ENCODE measurements at regions not wholly inside any gene's neighbourhood (a gene's known extent, or its start where the extent isn't known, plus 50 kb on each side); places are given as distances from the start of the nearest gene placed in this dataset.

DNA sequence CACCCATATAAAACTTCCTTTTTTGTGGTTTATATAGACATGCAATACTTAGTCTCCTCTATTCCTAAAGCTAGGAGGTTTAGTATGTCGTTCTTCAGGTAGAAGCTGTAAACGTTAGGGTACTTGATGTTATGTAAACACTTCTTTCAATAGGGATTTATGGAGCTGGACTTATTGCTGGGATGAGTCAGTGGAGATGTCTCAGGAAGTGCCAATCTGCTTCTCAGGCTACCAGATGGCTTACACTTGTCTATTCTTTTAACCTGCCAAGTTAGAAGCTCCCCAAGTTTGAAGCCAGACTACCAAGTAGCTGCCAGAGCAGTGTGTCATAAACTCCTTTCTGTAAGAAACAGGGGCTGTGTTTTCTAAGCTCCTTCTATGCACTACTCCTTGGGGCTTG, 756.5 kb upstream of the LRRTM1 start:
- H3K9me3 ChIP-seq (ENCODE audit: control insufficient read depth, insufficient read depth, low read length): peaks cover 3% of the 10 kb centered on the region; the same call in 1 of the 2 replicates
- H4K20me1 ChIP-seq (ENCODE audit: control insufficient read depth, insufficient read depth, low read depth, low read length): no peaks in the 10 kb centered on the region
- no peak overlapping the region for H3K4me2 ChIP-seq (ENCODE audit: low read length)
- H3K27me3 ChIP-seq (ENCODE audit: control insufficient read depth, low read length): no peaks in the 10 kb centered on the region
- no peaks in the 10 kb centered on the region for H3K4me1 ChIP-seq (ENCODE audit: control insufficient read depth, low read length)
- H3K27ac ChIP-seq (ENCODE audit: low read depth, low read length): no peak overlapping the region
- H3K79me2 ChIP-seq (ENCODE audit: control insufficient read depth, low read length): no peaks in the 10 kb centered on the region
- no peaks in the 10 kb centered on the region for H3F3A ChIP-seq (ENCODE audit: control insufficient read depth, insufficient read depth)
- H3K4me3 ChIP-seq (ENCODE audit: low read length): no peak overlapping the region
- H3K36me3 ChIP-seq (ENCODE audit: control insufficient read depth, low read length): no peaks in the 10 kb centered on the region
- H3K9me2 ChIP-seq (replicated peaks; ENCODE audit: control insufficient read depth, low read length): no peaks in the 10 kb centered on the region
- no peak for TF ChIP-seq EZH2phosphoT487 (IDR thresholded peaks at IDR 0.05; ENCODE audit: borderline replicate concordance, low read length)
- TF ChIP-seq, protein P1, sequence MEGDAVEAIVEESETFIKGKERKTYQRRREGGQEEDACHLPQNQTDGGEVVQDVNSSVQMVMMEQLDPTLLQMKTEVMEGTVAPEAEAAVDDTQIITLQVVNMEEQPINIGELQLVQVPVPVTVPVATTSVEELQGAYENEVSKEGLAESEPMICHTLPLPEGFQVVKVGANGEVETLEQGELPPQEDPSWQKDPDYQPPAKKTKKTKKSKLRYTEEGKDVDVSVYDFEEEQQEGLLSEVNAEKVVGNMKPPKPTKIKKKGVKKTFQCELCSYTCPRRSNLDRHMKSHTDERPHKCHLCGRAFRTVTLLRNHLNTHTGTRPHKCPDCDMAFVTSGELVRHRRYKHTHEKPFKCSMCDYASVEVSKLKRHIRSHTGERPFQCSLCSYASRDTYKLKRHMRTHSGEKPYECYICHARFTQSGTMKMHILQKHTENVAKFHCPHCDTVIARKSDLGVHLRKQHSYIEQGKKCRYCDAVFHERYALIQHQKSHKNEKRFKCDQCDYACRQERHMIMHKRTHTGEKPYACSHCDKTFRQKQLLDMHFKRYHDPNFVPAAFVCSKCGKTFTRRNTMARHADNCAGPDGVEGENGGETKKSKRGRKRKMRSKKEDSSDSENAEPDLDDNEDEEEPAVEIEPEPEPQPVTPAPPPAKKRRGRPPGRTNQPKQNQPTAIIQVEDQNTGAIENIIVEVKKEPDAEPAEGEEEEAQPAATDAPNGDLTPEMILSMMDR (IDR thresholded peaks at IDR 0.05; ENCODE audit: low read depth, low read length, poor library complexity, severe bottlenecking): no peak

DNA sequence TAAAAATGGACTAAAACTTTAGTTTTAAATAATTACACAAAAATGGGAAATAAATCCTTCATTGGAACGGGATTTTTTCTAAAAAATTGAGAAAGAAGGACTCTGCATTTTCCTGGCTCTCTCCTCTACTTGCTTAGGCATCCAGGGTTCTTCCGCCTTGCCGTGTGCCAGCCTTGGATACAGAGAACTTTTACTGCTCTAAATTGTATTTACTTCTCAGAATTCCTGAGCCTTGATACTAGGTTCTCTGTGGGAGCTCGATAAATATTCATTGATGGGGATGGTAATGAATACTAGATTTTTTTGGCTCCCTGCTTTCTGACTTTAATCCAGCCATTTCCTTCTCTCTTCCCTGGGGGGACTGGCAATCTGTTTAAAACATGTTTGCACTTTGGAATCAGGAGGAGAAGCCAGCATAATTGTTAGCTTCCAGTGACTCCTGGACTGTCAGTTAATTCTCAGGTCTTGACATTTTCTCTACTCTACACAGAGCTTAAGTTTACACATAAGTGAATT, 746.1 kb upstream of the LRRTM1 start:
- Histone ChIP-seq H3K9me2 (replicated peaks; ENCODE audit: control insufficient read depth, low read length) (no peaks in the 10 kb centered on the region), H3K9me3 (ENCODE audit: control insufficient read depth, insufficient read depth, low read length) (no peaks in the 10 kb centered on the region), H3K27ac (ENCODE audit: low read depth, low read length) (no peak overlapping the region), H3F3A (ENCODE audit: control insufficient read depth, insufficient read depth) (no peaks in the 10 kb centered on the region), H3K4me2 (ENCODE audit: low read length) (no peak overlapping the region), H3K79me2 (ENCODE audit: control insufficient read depth, low read length) (no peaks in the 10 kb centered on the region), H3K27me3 (ENCODE audit: control insufficient read depth, low read length) (no peaks in the 10 kb centered on the region), H3K4me1 (ENCODE audit: control insufficient read depth, low read length) (no peaks in the 10 kb centered on the region), H3K4me3 (ENCODE audit: low read length) (no peak overlapping the region), H4K20me1 (ENCODE audit: control insufficient read depth, insufficient read depth, low read depth, low read length) (no peaks in the 10 kb centered on the region), H3K36me3 (ENCODE audit: control insufficient read depth, low read length) (no peaks in the 10 kb centered on the region)
- TF ChIP-seq EZH2phosphoT487 (IDR thresholded peaks at IDR 0.05; ENCODE audit: borderline replicate concordance, low read length): no peak
- TF ChIP-seq, protein P1 (IDR thresholded peaks at IDR 0.05; ENCODE audit: low read depth, low read length, poor library complexity, severe bottlenecking): no peak

DNA sequence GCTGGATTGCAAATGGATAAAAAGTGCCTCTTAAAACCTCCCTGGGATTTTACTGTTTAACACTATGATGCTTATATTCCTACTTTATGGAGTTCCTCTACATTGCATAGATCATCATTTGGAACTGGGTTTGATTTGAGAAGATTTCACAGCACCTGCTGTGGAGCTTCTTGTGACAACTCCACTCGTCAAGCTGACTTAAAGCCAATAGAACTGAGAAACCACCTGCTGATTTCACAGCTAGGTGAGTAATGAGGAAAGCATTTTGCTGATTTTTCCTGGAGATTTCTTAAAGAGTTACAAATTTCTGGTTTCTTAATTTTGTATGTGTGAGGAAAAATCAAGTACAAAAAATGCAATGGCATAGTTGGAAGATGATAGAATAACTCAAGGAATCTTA, 739.1 kb upstream of the LRRTM1 start:
- no peaks in the 10 kb centered on the region for H4K20me1 ChIP-seq (ENCODE audit: control insufficient read depth, insufficient read depth, low read depth, low read length)
- no peaks in the 10 kb centered on the region for H3K9me3 ChIP-seq (ENCODE audit: control insufficient read depth, insufficient read depth, low read length)
- H3K4me1 ChIP-seq (ENCODE audit: control insufficient read depth, low read length): no peaks in the 10 kb centered on the region
- no peaks in the 10 kb centered on the region for H3K79me2 ChIP-seq (ENCODE audit: control insufficient read depth, low read length)
- no peaks in the 10 kb centered on the region for H3K36me3 ChIP-seq (ENCODE audit: control insufficient read depth, low read length)
- H3K4me2 ChIP-seq (ENCODE audit: low read length): no peak overlapping the region
- TF ChIP-seq EZH2phosphoT487 (IDR thresholded peaks at IDR 0.05; ENCODE audit: borderline replicate concordance, low read length): no peak
- TF ChIP-seq, protein P1 (IDR thresholded peaks at IDR 0.05; ENCODE audit: low read depth, low read length, poor library complexity, severe bottlenecking): no peak
- no peak overlapping the region for H3K27ac ChIP-seq (ENCODE audit: low read depth, low read length)
- H3K4me3 ChIP-seq (ENCODE audit: low read length): no peak overlapping the region
- no peaks in the 10 kb centered on the region for H3F3A ChIP-seq (ENCODE audit: control insufficient read depth, insufficient read depth)
- no peaks in the 10 kb centered on the region for H3K9me2 ChIP-seq (replicated peaks; ENCODE audit: control insufficient read depth, low read length)
- H3K27me3 ChIP-seq (ENCODE audit: control insufficient read depth, low read length): no peaks in the 10 kb centered on the region

Data from DOHH2 (cell line).